Lower leg skin (tissue), 3 donors: ENCODE measurements at regions not wholly inside any gene's neighbourhood (a gene's known extent, or its start where the extent isn't known, plus 50 kb on each side); places are given as distances from the start of the nearest gene placed in this dataset.

Experiments
- CTCF ChIP-seq, 3 donors: fragments of 450-650 bp; IDR thresholded peaks; one replicate each; pipeline ENCODE4 v1.5.1; 2016; ENCODE audit warnings: antibody characterized with exemption in 3 of 3, mild to moderate bottlenecking in 3 of 3, moderate library complexity in 2 of 3
- POLR2A ChIP-seq, 2 donors: fragments of 450-650 bp; IDR thresholded peaks; one replicate each; pipeline ENCODE4 v1.6.1; 2016 to 2017; ENCODE audit warnings: antibody characterized with exemption in 2 of 2, mild to moderate bottlenecking in 1 of 2, moderate library complexity in 1 of 2

GRCh38 chr13:44196196-44196751, 177.3 kb upstream of the SERP2 start:
- TF ChIP-seq CTCF (IDR thresholded peaks at IDR 0.05) (no peak), POLR2A (IDR thresholded peaks at IDR 0.05) (no peak)
